HG02938 (cell line): ENCODE measurements at regions not wholly inside any gene's neighbourhood (a gene's known extent, or its start where the extent isn't known, plus 50 kb on each side); places are given as distances from the start of the nearest gene placed in this dataset.

Experiments
- ATAC-seq: cut with Tn5 transposase; IDR thresholded peaks from one replicate; pipeline ENCODE4 v1.9.1; 2021; ENCODE audit warnings: mild to moderate bottlenecking, moderate library complexity; ENCODE audit not compliant: unreplicated experiment

DNA sequence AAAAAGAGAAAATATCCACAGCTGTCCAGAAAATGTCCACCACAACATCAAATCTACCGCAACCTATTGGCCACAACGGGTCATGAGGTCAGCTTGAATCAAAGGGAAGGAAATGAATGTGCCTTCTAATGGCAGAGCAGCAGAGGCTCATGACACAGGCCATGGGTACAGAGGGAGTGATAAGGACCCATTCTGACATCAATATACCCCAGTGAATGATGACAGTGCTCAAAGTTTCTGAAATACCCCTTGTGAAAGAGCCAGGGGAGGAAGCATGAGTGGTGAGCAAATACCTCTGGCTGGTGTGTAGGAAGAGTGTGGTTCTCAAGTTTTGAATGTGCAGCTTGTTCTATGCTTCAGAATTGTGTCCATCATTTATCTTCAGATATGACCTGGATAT, 348.2 kb downstream of the IRX1 start:
- ATAC-seq = no peak

- no peak for ATAC-seq
Measured at GRCh38 chr5:3944930-3945329, 349.3 kb downstream of the IRX1 start.

GRCh38 chr5:3948838-3949237, 353.2 kb downstream of the IRX1 start:
- no peak for ATAC-seq

DNA sequence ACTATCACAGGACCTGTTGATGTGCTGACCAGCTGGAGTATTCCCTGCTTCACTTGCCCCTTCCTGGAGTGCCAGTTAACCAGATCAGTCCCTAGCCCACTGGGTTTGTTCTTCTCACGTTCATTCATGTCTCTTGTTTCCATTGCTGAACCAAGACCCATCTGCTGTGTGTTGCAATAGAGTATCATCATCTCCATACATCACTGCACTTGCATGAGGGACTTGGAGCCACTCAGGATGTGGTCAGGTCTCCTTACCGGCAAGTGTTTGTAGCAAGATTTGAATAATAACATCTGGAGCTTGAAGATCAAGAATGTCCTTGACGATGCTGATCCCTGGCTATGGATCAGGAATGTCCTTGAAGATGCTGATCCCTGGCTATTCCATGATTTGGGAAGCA, 358.6 kb downstream of the IRX1 start:
- no peak for ATAC-seq

GRCh38 chr5:3954633-3955032, 359.0 kb downstream of the IRX1 start:
- no peak for ATAC-seq

DNA sequence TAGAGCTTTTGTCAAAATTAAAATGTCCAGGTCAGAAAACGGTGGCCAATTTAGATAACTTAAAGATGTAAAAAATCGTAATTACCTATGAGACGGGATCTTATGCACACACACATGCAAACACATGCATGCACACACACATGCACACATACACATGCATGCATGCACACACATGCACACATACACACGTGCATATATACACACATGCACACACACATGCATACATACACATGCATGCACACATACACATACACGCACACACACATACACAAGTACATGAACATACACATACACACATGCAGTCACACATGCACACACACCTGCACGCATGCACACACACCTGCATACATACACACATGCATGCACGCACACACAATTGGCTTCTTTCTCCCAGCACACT, 362.0 kb downstream of the IRX1 start:
- no peak for ATAC-seq

- no peak for ATAC-seq
Measured at GRCh38 chr5:3958389-3958788, 362.8 kb downstream of the IRX1 start.

- ATAC-seq = no peak
Measured at GRCh38 chr5:3962113-3962512, 366.5 kb downstream of the IRX1 start.

DNA sequence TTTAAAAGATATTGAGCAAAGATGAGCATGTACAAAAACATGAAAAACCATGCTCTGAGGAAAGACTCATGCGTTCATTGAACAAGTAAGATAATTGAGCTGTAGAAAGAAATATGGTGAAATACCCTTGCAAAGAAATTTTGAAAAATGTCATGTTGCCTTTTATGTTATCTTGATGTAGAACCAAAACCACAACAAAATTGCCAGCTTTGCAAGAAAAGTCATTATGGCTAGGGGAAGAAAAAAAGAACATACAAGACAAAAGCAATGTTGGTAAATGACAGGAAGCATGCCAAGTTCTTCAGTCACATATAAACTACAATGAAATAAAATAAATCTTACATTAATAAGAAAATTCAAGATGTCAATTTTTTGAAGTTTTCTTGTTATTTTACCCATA, 368.0 kb downstream of the IRX1 start:
- no peak for ATAC-seq

GRCh38 chr5:3980156-3980555, 384.5 kb downstream of the IRX1 start:
- no peak for ATAC-seq

DNA sequence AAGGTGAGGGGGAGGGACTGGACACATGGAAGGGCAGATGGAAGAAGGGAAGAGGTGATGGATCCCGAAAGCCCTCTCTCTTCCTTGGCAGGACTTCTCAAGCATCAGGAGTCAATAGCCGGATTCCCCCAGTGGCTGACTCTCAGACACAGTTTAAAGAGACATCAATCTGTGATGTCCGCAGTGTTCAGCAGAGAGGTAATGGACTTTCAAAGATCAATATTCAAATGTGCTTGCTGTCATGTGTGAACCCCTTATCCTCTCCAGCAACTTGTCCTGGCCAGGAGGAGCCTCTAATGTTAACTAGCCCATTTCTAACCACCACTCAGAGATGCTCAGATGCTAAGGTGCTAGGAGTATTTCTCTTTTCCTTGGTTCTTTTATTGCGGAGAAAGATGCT, 392.2 kb downstream of the IRX1 start:
- no peak for ATAC-seq

- no peak for ATAC-seq
Measured at GRCh38 chr5:3993856-3994473, 398.3 kb downstream of the IRX1 start.

- no peak for ATAC-seq
Measured at GRCh38 chr5:3994628-3995027, 399.0 kb downstream of the IRX1 start.

- ATAC-seq = no peak
Measured at GRCh38 chr5:3995954-3996619, 400.5 kb downstream of the IRX1 start.

DNA sequence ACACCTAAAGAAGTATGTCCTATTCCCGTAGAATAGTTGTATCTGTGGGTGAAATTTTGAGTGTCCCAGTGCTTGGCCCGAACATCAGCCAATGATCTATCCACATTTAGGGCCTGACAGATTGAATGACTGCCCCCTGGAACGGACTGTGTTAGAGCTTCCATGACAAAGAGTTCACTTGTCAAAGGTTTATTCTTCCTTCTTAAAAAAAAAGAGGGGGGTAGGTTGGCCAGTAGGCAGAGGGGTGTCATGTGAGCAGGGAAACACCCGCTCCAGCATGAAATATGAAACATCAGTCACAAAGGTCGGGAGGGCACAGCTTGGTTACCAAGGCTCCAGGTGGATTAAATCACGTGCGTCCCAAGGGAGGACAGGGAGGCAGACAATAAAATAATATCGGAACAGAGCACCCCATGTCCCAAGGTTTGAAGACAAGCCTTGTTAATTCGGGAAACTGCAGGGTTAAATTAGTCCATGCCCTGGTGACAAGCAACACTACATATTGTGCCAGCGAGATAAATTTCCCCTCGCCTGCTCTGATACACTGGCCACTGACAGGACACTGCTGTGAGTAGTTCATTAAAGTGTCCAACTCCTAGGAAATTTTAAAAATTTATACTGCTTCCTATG, 401.2 kb downstream of the IRX1 start:
- ATAC-seq = no peak

DNA sequence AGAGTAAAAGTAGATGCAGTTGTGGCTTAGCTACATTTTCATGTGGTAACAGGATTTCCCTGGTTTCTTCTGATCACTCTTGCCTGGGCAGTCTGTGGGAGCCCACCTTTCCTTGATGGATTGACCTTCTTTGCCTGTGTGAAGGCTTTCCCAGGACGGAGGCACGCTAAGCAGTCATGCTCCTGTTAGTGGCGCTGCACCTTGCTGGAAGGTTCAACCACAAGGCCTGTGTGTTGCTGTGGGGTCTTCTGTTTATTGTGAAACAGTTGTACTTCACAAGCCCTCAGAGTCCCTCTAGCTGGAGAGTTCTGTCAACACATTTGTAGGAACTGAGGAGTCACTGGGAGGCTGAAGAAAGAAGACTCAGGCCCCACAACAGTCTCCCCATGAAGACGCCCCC, 402.0 kb downstream of the IRX1 start:
- no peak for ATAC-seq

- no peak for ATAC-seq
Measured at GRCh38 chr5:3999929-4000328, 404.3 kb downstream of the IRX1 start.

- no peak for ATAC-seq
Measured at GRCh38 chr5:4001004-4001403, 405.4 kb downstream of the IRX1 start.

DNA sequence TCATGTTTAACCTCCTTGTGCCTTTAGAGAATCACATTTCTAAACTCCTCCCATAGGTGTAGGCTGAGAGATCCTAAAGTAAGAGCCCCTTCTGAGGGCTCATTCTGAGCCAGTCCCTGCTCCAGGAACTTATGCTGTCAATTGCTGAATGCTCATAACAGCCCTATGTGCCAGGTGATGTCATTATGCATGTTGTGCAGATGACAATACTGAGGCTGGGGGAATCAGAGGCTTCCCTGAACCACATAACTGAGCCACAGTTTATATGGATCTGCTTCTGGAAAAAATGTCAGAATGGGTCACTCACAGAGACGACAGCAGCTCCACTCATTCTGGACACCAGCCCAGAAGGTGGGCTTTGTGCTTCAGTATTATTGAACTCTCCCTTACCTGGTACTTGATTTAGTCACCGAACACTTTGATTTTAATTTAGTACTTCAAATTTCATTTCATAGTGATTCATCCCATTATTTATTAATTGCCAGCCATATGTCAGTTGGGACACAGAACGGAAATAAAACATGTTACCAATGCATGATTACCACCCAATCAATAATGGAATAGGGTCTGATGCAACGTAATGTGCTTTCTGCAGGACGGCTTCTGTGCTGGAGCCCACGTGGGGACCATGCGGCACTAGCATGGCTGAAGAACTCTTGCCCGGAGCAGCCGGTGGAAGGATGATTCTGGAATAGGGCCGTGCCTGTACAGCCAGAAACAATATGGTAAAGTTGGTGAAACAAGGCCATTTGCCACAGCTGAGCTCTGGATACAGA, 406.3 kb downstream of the IRX1 start:
- ATAC-seq = no peak

- no peak for ATAC-seq
Measured at GRCh38 chr5:4005335-4005734, 409.7 kb downstream of the IRX1 start.

GRCh38 chr5:4007001-4007400, 411.4 kb downstream of the IRX1 start:
- ATAC-seq = no peak

DNA sequence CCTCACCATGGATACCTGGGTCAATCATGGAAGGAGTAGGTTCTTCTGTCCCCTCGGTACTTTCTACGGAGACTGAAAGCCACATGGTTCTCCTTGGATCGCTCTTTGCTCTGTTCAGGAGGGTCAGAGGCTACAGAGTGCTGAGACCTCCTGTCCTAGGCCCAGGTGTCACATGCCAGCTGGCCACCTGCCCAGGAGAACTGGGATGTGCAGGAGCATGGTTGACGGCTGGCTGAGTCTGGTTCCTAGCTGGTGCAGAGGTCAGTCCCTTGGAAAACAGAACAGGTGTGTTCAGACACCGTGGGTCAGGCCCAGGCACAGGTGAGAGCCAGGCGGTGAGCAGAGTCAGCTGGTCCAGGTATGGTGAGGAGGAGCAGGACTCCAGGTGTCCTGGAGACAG, 416.3 kb downstream of the IRX1 start:
- ATAC-seq = no peak
